Upper lobe of left lung (tissue), 4 donors: ENCODE measurements at regions not wholly inside any gene's neighbourhood (a gene's known extent, or its start where the extent isn't known, plus 50 kb on each side); places are given as distances from the start of the nearest gene placed in this dataset.

Experiments used
- CTCF ChIP-seq, 6 experiments: fragments of 450-650 bp in 4 of 6; fragments of 200-600 bp in 2 of 6; sonication (generic) in 2 of 6; IDR thresholded peaks; one replicate each; pipeline ENCODE4 v1.5.1; 2016 to 2019; ENCODE audit warnings: antibody characterized with exemption in 6 of 6
- EP300 ChIP-seq, 4 donors: sonication (generic); formaldehyde crosslinking; IDR thresholded peaks; one replicate each; pipeline ENCODE4 v1.5.1; 2017; ENCODE audit warnings: antibody characterized with exemption in 4 of 4, control low read depth in 2 of 4
- POLR2AphosphoS5 ChIP-seq, 2 donors: sonication (generic); formaldehyde crosslinking; IDR thresholded peaks; one replicate each; pipeline ENCODE4 v1.5.1; 2017; ENCODE audit warnings: antibody characterized with exemption in 2 of 2

GRCh38 chr16:9176547-9177418 lies 85.3 kb downstream of the HAPSTR1 start:
- no peak for TF ChIP-seq EP300 (IDR thresholded peaks at IDR 0.05)
- TF ChIP-seq POLR2AphosphoS5 (IDR thresholded peaks at IDR 0.05): no peak
- no peak for TF ChIP-seq CTCF (IDR thresholded peaks at IDR 0.05)
